ENCODE measurements at regions not wholly inside any gene's neighbourhood (a gene's known extent, or its start where the extent isn't known, plus 50 kb on each side); places are given as distances from the start of the nearest gene placed in this dataset.

- in situ Hi-C loops (cut with MboI), result no loop called here
- POLR2A ChIA-PET, result no interaction called here
These were observed 618.1 kb downstream of the SLCO4C1 start for GRCh38 chr5:101677961-101678360.

GRCh38 chr5:101676646-101677045, 619.4 kb downstream of the SLCO4C1 start:
- DNase-seq (ENCODE audit: extremely low read depth in 1 of 4, low spot score in 3 of 4), result no peak
- FAIRE-seq, result no peak
- no peaks in the 10 kb centered on the region for H4K20me1 ChIP-seq (replicated peaks; ENCODE audit: control insufficient read depth, insufficient read depth, low read length)
- no peak overlapping the region for H3K27ac ChIP-seq (ENCODE audit: extremely low read depth, low read depth, low read length)
- no peak overlapping the region for H2AFZ ChIP-seq (ENCODE audit: low read depth, low read length)
- ChIA-PET CTCF (ENCODE audit: low intra/inter-chr PET ratio) (no interaction called here), POLR2A (no interaction called here)
- no peak for ATAC-seq
- no peaks in the 10 kb centered on the region for H3K9me3 ChIP-seq (replicated peaks; ENCODE audit: control insufficient read depth, insufficient read depth, low read depth, low read length)
- H3K79me2 ChIP-seq (ENCODE audit: control insufficient read depth, insufficient read depth, low read length), result no peaks in the 10 kb centered on the region
- 4% methylated on average over 2 of the region's 2 CpGs for WGBS (ENCODE audit: insufficient coverage, low coverage, missing lambda C conversion rate)
- H3K27me3 ChIP-seq (ENCODE audit: control insufficient read depth in 2 of 2, insufficient read depth in 2 of 2, low read length in 2 of 2), result no peaks in the 10 kb centered on the region
- no peak overlapping the region for H3K4me2 ChIP-seq (ENCODE audit: insufficient read depth, low read length)
- H3K9me1 ChIP-seq (ENCODE audit: control insufficient read depth, insufficient read depth, low read length), result no peaks in the 10 kb centered on the region
- BruUV-seq (replicated peaks), result no TSS peak
- in situ Hi-C loops (cut with MboI), result no loop called here
- no peak overlapping the region for H3K9ac ChIP-seq (ENCODE audit: insufficient read depth in 1 of 2, low read depth in 2 of 2, low read length in 2 of 2)
- intact Hi-C loops (cut with micrococcal nuclease), result no loop called here
- no peaks in the 10 kb centered on the region for H3K4me1 ChIP-seq (replicated peaks in 1 of 2; ENCODE audit: control insufficient read depth in 2 of 2, insufficient read depth in 2 of 2, low read length in 2 of 2)
- no peaks in the 10 kb centered on the region for H3K36me3 ChIP-seq (ENCODE audit: control insufficient read depth, insufficient read depth, low read length)
- H3K4me3 ChIP-seq, result no peak overlapping the region
- TF ChIP-seq KAT2B (IDR thresholded peaks at IDR 0.05; ENCODE audit: low read depth, low read length), result no peak
- TF ChIP-seq CUX1 (CRISPR knock-in tag; IDR thresholded peaks at IDR 0.05), result no peak
- no peak for TF ChIP-seq TOE1 (IDR thresholded peaks at IDR 0.05; ENCODE audit: borderline replicate concordance)
- TF ChIP-seq TOE1 (CRISPR knock-in tag; IDR thresholded peaks at IDR 0.05; ENCODE audit: borderline replicate concordance, low read depth), result no peak
- no peak for TF ChIP-seq E2F6 (IDR thresholded peaks at IDR 0.05; ENCODE audit: borderline replicate concordance in 1 of 2, extremely low read depth in 1 of 2, insufficient read depth in 1 of 2, insufficient read length in 1 of 2, low read depth in 1 of 2, low read length in 1 of 2, poor library complexity in 1 of 2, severe bottlenecking in 1 of 2)
- no peak for TF ChIP-seq ZNF280B (CRISPR knock-in tag; IDR thresholded peaks at IDR 0.05)

More at GRCh38 chr5:101677961-101678360, 618.1 kb downstream of the SLCO4C1 start:
- no peak for FAIRE-seq
- CTCF ChIA-PET (ENCODE audit: low intra/inter-chr PET ratio), result no interaction called here
- WGBS (ENCODE audit: insufficient coverage, low coverage, missing lambda C conversion rate), result 2% methylated on average over 5 of the region's 5 CpGs
- BruUV-seq (replicated peaks), result no TSS peak
- no peak for ATAC-seq
- Histone ChIP-seq H3K9ac (ENCODE audit: insufficient read depth in 1 of 2, low read depth in 2 of 2, low read length in 2 of 2) (no peak overlapping the region), H3K9me1 (ENCODE audit: control insufficient read depth, insufficient read depth, low read length) (no peaks in the 10 kb centered on the region), H3K27ac (ENCODE audit: extremely low read depth, low read depth, low read length) (no peak overlapping the region), H3K79me2 (ENCODE audit: control insufficient read depth, insufficient read depth, low read length) (no peaks in the 10 kb centered on the region), H3K4me2 (ENCODE audit: insufficient read depth, low read length) (no peak overlapping the region), H3K27me3 (ENCODE audit: control insufficient read depth in 2 of 2, insufficient read depth in 2 of 2, low read length in 2 of 2) (no peaks in the 10 kb centered on the region), H3K36me3 (ENCODE audit: control insufficient read depth, insufficient read depth, low read length) (no peaks in the 10 kb centered on the region), H4K20me1 (replicated peaks; ENCODE audit: control insufficient read depth, insufficient read depth, low read length) (no peaks in the 10 kb centered on the region), H3K4me1 (replicated peaks in 1 of 2; ENCODE audit: control insufficient read depth in 2 of 2, insufficient read depth in 2 of 2, low read length in 2 of 2) (no peaks in the 10 kb centered on the region), H2AFZ (ENCODE audit: low read depth, low read length) (no peak overlapping the region), H3K4me3 (no peak overlapping the region), H3K9me3 (replicated peaks; ENCODE audit: control insufficient read depth, insufficient read depth, low read depth, low read length) (no peaks in the 10 kb centered on the region)
- intact Hi-C loops (cut with micrococcal nuclease), result no loop called here
- no peak for DNase-seq (ENCODE audit: extremely low read depth in 1 of 4, low spot score in 3 of 4)
- TF ChIP-seq NCOA4 (IDR thresholded peaks at IDR 0.05; ENCODE audit: partially characterized antibody) (no peak), ZBTB7A (IDR thresholded peaks at IDR 0.05; ENCODE audit: borderline replicate concordance, control insufficient read depth, low read depth, low read length) (no peak)

Measured in K562 (cell line).